Left renal cortex interstitium (tissue), 4 donors: ENCODE measurements at regions not wholly inside any gene's neighbourhood (a gene's known extent, or its start where the extent isn't known, plus 50 kb on each side); places are given as distances from the start of the nearest gene placed in this dataset.

ENCODE experiments used
- DNase-seq, 4 donors: peaks; one replicate each; pipeline ENCODE4 v3.0.0-alpha.2; 2013; ENCODE audit warnings: low read depth in 4 of 4, low spot score in 2 of 4, missing footprints in 1 of 4

GRCh38 chr1:228867108-228867950 lies 132.1 kb downstream of the RHOU start:
- DNase-seq = no peak

GRCh38 chr1:228867951-228868730 lies 132.9 kb downstream of the RHOU start:
- DNase-seq = no peak

GRCh38 chr1:228868731-228869024 lies 133.4 kb downstream of the RHOU start:
- no peak for DNase-seq

GRCh38 chr1:228869312-228869824 lies 134.1 kb downstream of the RHOU start:
- DNase-seq = no peak

GRCh38 chr1:228870041-228870713 lies 134.9 kb downstream of the RHOU start:
- no peak for DNase-seq

- peak in 3 of 4 donors; percentile 44 to 47 (median 45) for DNase-seq
Measured at GRCh38 chr1:228871314-228872061, 136.2 kb downstream of the RHOU start.

- DNase-seq = no peak
Measured at GRCh38 chr1:228872080-228872479, 136.8 kb downstream of the RHOU start.

- DNase-seq = no peak
Measured at GRCh38 chr1:228873709-228874108, 138.4 kb downstream of the RHOU start.

- DNase-seq = no peak
Measured at GRCh38 chr1:228875741-228876140, 140.5 kb downstream of the RHOU start.

- no peak for DNase-seq
Measured at GRCh38 chr1:228876187-228876586, 140.9 kb downstream of the RHOU start.

GRCh38 chr1:228879164-228879563 lies 143.9 kb downstream of the RHOU start:
- DNase-seq = no peak

- DNase-seq = no peak
Measured at GRCh38 chr1:228882041-228882770, 146.9 kb downstream of the RHOU start.

GRCh38 chr1:228882771-228883450 lies 147.6 kb downstream of the RHOU start:
- no peak for DNase-seq

- DNase-seq = no peak
Measured at GRCh38 chr1:228883535-228883934, 148.3 kb downstream of the RHOU start.

- no peak for DNase-seq
Measured at GRCh38 chr1:228884196-228884595, 148.9 kb downstream of the RHOU start.

GRCh38 chr1:228884615-228885566 lies 149.6 kb downstream of the RHOU start:
- DNase-seq = no peak

- no peak for DNase-seq
Measured at GRCh38 chr1:228885845-228886244, 150.6 kb downstream of the RHOU start.

- DNase-seq = no peak
Measured at GRCh38 chr1:228887101-228887500, 151.8 kb downstream of the RHOU start.
